ENCODE measurements at regions not wholly inside any gene's neighbourhood (a gene's known extent, or its start where the extent isn't known, plus 50 kb on each side); places are given as distances from the start of the nearest gene placed in this dataset.

DNA sequence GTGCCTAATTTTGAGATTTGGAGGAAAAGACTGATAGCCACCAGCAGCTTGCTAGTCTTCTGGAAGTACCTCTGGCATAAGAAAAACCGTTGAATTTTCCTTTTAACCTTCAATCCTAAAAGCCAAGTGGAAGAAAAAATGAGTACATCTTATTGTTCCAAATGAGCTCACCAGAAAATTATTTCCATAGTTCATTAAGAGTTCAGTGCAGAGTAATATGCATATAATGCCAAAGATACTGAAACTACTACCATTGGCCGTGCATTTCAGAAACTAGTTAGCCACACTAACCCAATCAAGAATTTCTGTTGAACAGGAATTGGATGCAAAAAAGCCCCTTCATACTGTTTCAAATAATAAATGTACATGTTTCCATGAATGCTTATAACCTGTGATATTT lies 607.9 kb downstream of the KCTD16 start:
- TF ChIP-seq, protein P1, sequence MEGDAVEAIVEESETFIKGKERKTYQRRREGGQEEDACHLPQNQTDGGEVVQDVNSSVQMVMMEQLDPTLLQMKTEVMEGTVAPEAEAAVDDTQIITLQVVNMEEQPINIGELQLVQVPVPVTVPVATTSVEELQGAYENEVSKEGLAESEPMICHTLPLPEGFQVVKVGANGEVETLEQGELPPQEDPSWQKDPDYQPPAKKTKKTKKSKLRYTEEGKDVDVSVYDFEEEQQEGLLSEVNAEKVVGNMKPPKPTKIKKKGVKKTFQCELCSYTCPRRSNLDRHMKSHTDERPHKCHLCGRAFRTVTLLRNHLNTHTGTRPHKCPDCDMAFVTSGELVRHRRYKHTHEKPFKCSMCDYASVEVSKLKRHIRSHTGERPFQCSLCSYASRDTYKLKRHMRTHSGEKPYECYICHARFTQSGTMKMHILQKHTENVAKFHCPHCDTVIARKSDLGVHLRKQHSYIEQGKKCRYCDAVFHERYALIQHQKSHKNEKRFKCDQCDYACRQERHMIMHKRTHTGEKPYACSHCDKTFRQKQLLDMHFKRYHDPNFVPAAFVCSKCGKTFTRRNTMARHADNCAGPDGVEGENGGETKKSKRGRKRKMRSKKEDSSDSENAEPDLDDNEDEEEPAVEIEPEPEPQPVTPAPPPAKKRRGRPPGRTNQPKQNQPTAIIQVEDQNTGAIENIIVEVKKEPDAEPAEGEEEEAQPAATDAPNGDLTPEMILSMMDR (IDR thresholded peaks at IDR 0.05), result no peak
- TF ChIP-seq POLR2A (IDR thresholded peaks at IDR 0.05), result no peak

Measured in stomach (tissue), 4 donors.